22Rv1 (cell line): ENCODE measurements at regions not wholly inside any gene's neighbourhood (a gene's known extent, or its start where the extent isn't known, plus 50 kb on each side); places are given as distances from the start of the nearest gene placed in this dataset.

Experiments
- H3K27ac ChIP-seq: fragments of 450-650 bp; 2 replicates; pipeline ENCODE4 v1.5.1; 2017
- CTCF ChIP-seq: fragments of 450-650 bp; IDR thresholded peaks from 2 replicates; pipeline ENCODE4 v1.5.1; 2017; ENCODE audit warnings: mild to moderate bottlenecking
- ZFX ChIP-seq: fragments of 450-650 bp; IDR thresholded peaks from 2 replicates; pipeline ENCODE4 v1.6.1; 2017; ENCODE audit warnings: antibody characterized with exemption, borderline replicate concordance

- no peak for TF ChIP-seq CTCF
- TF ChIP-seq ZFX: no peak
- H3K27ac ChIP-seq: no peak overlapping the region
Measured at GRCh38 chr6:54991761-54992330, 145.3 kb downstream of the FAM83B start.

GRCh38 chr6:54992789-54993188 lies 146.2 kb downstream of the FAM83B start:
- H3K27ac ChIP-seq: no peak overlapping the region
- TF ChIP-seq ZFX (no peak), CTCF (peak; percentile 63)

GRCh38 chr6:54993294-54993693 lies 146.7 kb downstream of the FAM83B start:
- TF ChIP-seq ZFX (no peak), CTCF (no peak)
- H3K27ac ChIP-seq: no peak overlapping the region

- no peak overlapping the region for H3K27ac ChIP-seq
- TF ChIP-seq ZFX (no peak), CTCF (no peak)
Measured at GRCh38 chr6:54993948-54994347, 147.4 kb downstream of the FAM83B start.

- TF ChIP-seq CTCF: no peak
- TF ChIP-seq ZFX: no peak
- no peak overlapping the region for H3K27ac ChIP-seq
Measured at GRCh38 chr6:54998576-54998975, 152.0 kb downstream of the FAM83B start.

GRCh38 chr6:55003719-55004430 lies 157.3 kb downstream of the FAM83B start:
- TF ChIP-seq CTCF (no peak), ZFX (no peak)

GRCh38 chr6:55009131-55009530 lies 162.6 kb downstream of the FAM83B start:
- TF ChIP-seq ZFX (no peak), CTCF (no peak)
- H3K27ac ChIP-seq: no peak overlapping the region

More at GRCh38 chr6:55003719-55004430, 157.3 kb downstream of the FAM83B start:
- no peak overlapping the region for H3K27ac ChIP-seq
